HL-60 (cell line): ENCODE measurements at regions not wholly inside any gene's neighbourhood (a gene's known extent, or its start where the extent isn't known, plus 50 kb on each side); places are given as distances from the start of the nearest gene placed in this dataset.

Experiments used
- DNase-seq, 2 experiments: peaks; one replicate each; pipeline ENCODE4 v3.0.0-alpha.2; 2010 to 2020; ENCODE audit warnings: low read depth in 1 of 2, low spot score in 1 of 2
- H3K27ac ChIP-seq: fragments of 250-450 bp; sonication (Bioruptor Pico); replicated peaks from 2 replicates; pipeline ENCODE4 v1.5.1; 2020; ENCODE audit warnings: mild to moderate bottlenecking, moderate library complexity
- H3K27me3 ChIP-seq: fragments of 250-450 bp; sonication (Bioruptor Pico); 2 replicates; pipeline ENCODE4 v1.5.1; 2021; ENCODE audit warnings: mild to moderate bottlenecking, moderate library complexity; ENCODE audit not compliant: insufficient read depth, poor library complexity, severe bottlenecking
- H3K4me3 ChIP-seq: replicated peaks from 2 replicates; pipeline ENCODE4 v1.5.1; 2011; ENCODE audit warnings: mild to moderate bottlenecking, control low read depth, low read length; ENCODE audit not compliant: insufficient read depth
- GABPA ChIP-seq: IDR thresholded peaks from 2 replicates; pipeline ENCODE4 v1.6.1; 2012; ENCODE audit warnings: low read depth
- POLR2AphosphoS5 ChIP-seq: IDR thresholded peaks from 2 replicates; pipeline ENCODE4 v1.6.1; 2012; ENCODE audit warnings: low read depth
- SPI1 ChIP-seq: IDR thresholded peaks from 2 replicates; pipeline ENCODE4 v1.6.1; 2012; ENCODE audit warnings: low read depth, mild to moderate bottlenecking, borderline replicate concordance
- TF ChIP-seq, protein P1 (sequence below): IDR thresholded peaks from one replicate; pipeline ENCODE4 v1.5.1; 2011; ENCODE audit warnings: low read length, control low read depth, inconsistent platforms; ENCODE audit not compliant: insufficient read depth
- TF ChIP-seq, protein P2 (sequence below): IDR thresholded peaks from 2 replicates; pipeline ENCODE4 v1.6.1; 2012; ENCODE audit warnings: low read depth; ENCODE audit not compliant: insufficient replicate concordance

DNA sequence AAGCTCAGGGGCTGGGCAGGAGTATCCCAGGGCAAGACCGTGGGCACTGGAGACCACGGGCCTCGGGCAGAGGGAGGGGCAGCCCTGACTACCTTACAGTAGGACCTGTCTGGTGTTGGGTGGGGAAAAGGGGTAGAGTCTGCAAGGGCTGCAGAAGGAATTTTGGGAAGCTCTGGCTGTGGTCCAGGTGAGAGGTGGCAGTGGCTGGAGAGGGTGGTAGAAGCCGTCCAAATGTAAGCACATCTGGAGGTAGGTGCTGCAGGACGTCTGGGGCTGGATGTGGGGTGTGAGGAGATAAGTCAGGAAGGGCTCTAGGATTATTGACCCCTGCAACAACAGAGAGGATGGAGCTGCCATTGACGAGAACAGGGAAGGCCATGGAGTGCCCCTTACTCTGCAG is 486.7 kb downstream of the EIPR1 start:
- H3K27me3 ChIP-seq = no peaks in the 10 kb centered on the region
- DNase-seq = no peak
- H3K27ac ChIP-seq = no peak overlapping the region
- TF ChIP-seq, protein P1, sequence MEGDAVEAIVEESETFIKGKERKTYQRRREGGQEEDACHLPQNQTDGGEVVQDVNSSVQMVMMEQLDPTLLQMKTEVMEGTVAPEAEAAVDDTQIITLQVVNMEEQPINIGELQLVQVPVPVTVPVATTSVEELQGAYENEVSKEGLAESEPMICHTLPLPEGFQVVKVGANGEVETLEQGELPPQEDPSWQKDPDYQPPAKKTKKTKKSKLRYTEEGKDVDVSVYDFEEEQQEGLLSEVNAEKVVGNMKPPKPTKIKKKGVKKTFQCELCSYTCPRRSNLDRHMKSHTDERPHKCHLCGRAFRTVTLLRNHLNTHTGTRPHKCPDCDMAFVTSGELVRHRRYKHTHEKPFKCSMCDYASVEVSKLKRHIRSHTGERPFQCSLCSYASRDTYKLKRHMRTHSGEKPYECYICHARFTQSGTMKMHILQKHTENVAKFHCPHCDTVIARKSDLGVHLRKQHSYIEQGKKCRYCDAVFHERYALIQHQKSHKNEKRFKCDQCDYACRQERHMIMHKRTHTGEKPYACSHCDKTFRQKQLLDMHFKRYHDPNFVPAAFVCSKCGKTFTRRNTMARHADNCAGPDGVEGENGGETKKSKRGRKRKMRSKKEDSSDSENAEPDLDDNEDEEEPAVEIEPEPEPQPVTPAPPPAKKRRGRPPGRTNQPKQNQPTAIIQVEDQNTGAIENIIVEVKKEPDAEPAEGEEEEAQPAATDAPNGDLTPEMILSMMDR = no peak
- no peak for TF ChIP-seq POLR2AphosphoS5
- TF ChIP-seq GABPA = no peak
- no peak for TF ChIP-seq SPI1
- TF ChIP-seq, protein P2, sequence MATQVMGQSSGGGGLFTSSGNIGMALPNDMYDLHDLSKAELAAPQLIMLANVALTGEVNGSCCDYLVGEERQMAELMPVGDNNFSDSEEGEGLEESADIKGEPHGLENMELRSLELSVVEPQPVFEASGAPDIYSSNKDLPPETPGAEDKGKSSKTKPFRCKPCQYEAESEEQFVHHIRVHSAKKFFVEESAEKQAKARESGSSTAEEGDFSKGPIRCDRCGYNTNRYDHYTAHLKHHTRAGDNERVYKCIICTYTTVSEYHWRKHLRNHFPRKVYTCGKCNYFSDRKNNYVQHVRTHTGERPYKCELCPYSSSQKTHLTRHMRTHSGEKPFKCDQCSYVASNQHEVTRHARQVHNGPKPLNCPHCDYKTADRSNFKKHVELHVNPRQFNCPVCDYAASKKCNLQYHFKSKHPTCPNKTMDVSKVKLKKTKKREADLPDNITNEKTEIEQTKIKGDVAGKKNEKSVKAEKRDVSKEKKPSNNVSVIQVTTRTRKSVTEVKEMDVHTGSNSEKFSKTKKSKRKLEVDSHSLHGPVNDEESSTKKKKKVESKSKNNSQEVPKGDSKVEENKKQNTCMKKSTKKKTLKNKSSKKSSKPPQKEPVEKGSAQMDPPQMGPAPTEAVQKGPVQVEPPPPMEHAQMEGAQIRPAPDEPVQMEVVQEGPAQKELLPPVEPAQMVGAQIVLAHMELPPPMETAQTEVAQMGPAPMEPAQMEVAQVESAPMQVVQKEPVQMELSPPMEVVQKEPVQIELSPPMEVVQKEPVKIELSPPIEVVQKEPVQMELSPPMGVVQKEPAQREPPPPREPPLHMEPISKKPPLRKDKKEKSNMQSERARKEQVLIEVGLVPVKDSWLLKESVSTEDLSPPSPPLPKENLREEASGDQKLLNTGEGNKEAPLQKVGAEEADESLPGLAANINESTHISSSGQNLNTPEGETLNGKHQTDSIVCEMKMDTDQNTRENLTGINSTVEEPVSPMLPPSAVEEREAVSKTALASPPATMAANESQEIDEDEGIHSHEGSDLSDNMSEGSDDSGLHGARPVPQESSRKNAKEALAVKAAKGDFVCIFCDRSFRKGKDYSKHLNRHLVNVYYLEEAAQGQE = no peak
- H3K4me3 ChIP-seq = no peak overlapping the region

DNA sequence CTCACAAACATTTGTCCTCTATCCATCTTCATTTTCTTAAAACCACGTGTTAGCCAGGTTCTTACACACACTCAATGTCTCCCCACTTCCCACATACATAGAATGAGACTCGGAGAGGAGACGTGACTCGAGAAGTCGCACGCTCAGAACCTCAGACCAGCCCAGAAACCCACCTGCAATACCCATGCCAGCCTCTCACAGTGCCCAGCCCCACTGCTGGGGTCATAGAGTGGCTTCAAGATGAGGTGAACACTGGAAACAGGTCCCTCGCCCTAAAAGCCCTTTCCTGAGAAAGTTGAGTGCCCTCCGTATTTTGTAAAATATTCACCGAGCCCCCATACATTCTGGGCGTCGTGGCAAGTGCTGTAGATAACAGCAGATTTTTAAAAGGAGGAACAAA is 487.4 kb downstream of the EIPR1 start:
- TF ChIP-seq SPI1 = no peak
- H3K27me3 ChIP-seq = no peaks in the 10 kb centered on the region
- H3K27ac ChIP-seq = no peak overlapping the region
- no peak overlapping the region for H3K4me3 ChIP-seq
- no peak for DNase-seq

DNA sequence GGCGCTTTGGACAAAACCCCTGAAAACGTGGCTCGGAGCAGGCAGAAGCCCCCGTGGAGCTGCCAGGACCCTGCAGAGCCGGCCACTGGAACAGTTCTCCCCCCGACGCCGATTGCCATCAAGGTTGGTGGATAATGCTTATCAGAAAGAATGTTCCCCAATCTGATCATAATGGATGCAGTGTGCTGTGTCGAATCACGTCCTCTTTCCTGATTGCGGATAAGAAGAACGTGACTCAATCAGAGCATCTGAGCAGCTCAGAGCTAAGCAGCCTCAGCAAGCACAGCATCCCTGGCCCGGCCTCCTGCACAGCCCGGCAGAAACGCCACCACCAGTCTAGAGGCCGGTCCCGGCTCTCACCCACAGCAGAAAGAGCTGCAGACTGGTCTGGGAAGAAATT is 488.0 kb downstream of the EIPR1 start:
- Histone ChIP-seq H3K27ac (no peak overlapping the region), H3K27me3 (no peaks in the 10 kb centered on the region), H3K4me3 (no peak overlapping the region)
- no peak for DNase-seq
- TF ChIP-seq POLR2AphosphoS5 (no peak), GABPA (no peak), SPI1 (no peak)
- TF ChIP-seq, protein P1 = no peak
- TF ChIP-seq, protein P2 = no peak

DNA sequence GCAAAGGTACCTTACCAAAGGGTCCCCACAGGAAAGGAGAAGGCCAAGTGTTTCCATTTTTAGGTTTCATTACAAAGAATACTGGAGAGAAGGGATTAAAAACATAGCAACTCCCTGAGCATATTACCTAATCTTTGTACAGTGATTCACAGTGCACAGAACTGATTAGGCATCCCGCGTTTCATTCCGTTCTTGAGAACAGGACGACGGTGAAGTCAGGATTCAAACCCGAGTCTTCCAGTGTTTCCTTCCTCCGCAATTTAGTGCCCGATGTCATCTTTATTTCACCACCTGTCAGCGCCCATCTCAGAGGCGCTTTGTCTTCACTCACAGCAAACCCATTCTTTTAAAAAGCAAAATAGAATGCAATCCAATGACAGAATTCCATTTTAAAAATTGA is 488.5 kb downstream of the EIPR1 start:
- TF ChIP-seq, protein P2 = no peak
- TF ChIP-seq GABPA = no peak
- TF ChIP-seq, protein P1 = no peak
- no peak for TF ChIP-seq SPI1
- no peak for DNase-seq
- Histone ChIP-seq H3K27ac (no peak overlapping the region), H3K27me3 (no peaks in the 10 kb centered on the region), H3K4me3 (no peak overlapping the region)
